ENCODE measurements at regions not wholly inside any gene's neighbourhood (a gene's known extent, or its start where the extent isn't known, plus 50 kb on each side); places are given as distances from the start of the nearest gene placed in this dataset.
A peak's percentile ranks its signal among the peaks of the same experiment; 100 is the strongest.

DNA sequence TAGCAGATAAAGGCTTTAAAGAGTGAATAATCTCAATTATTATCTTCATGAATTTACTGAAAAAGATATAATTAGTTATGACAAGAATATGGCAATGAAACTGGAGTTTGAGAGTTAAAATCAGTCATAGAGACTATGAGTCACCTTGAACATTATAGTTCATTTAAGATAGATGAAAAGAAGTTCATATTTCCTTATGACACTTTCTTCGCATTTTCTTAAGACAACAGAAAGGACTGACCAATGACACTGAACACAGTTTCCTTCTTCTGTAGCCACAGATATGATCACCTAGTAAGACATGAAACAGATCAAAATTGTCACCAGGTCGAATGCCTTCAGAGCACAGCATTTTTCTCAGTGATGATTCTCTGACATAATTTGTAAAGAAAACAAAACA lies 202.1 kb downstream of the KLF12 start:
- TF ChIP-seq, protein P1, sequence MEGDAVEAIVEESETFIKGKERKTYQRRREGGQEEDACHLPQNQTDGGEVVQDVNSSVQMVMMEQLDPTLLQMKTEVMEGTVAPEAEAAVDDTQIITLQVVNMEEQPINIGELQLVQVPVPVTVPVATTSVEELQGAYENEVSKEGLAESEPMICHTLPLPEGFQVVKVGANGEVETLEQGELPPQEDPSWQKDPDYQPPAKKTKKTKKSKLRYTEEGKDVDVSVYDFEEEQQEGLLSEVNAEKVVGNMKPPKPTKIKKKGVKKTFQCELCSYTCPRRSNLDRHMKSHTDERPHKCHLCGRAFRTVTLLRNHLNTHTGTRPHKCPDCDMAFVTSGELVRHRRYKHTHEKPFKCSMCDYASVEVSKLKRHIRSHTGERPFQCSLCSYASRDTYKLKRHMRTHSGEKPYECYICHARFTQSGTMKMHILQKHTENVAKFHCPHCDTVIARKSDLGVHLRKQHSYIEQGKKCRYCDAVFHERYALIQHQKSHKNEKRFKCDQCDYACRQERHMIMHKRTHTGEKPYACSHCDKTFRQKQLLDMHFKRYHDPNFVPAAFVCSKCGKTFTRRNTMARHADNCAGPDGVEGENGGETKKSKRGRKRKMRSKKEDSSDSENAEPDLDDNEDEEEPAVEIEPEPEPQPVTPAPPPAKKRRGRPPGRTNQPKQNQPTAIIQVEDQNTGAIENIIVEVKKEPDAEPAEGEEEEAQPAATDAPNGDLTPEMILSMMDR (IDR thresholded peaks at IDR 0.05; ENCODE audit: low read depth, low read length): no peak
- no peak overlapping the region for H3K4me3 ChIP-seq (ENCODE audit: low read depth, low read length)
- DNase-seq (ENCODE audit: low read depth, low spot score): no peak
- in situ Hi-C loops (cut with HindIII; ENCODE audit: low sequenced_read_pairs): no loop called here

GRCh38 chr13:73929287-73929932 lies 204.8 kb downstream of the KLF12 start:
- DNase-seq (ENCODE audit: low read depth, low spot score): no peak
- in situ Hi-C loops (cut with HindIII; ENCODE audit: low sequenced_read_pairs): no loop called here
- H3K4me3 ChIP-seq (ENCODE audit: low read depth, low read length): no peak overlapping the region
- TF ChIP-seq, protein P1 (IDR thresholded peaks at IDR 0.05; ENCODE audit: low read depth, low read length): no peak

DNA sequence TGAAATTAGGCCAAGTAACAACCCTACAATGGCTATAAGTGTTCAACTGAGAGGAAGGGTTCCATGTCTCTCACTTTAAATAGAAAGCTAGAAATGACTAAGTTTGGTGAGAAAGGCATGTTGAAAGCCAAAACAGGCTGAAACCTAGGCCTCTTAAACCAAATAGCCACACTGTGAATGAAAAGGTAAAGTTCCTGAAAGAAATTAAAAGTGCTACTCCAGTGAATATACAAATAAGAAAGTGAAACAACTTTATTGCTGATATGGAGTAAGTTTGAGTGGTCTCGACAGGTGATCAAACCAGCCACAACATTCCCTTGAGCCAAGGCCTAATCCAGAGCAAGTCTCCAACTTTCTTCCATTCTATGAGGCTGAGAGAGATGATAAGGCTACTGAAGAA lies 209.6 kb downstream of the KLF12 start:
- H3K4me3 ChIP-seq (ENCODE audit: low read depth, low read length): no peak overlapping the region
- DNase-seq (ENCODE audit: low read depth, low spot score): no peak
- in situ Hi-C loops (cut with HindIII; ENCODE audit: low sequenced_read_pairs): no loop called here
- TF ChIP-seq, protein P1 (IDR thresholded peaks at IDR 0.05; ENCODE audit: low read depth, low read length): no peak

GRCh38 chr13:73922493-73923393 lies 211.5 kb downstream of the KLF12 start:
- H3K4me3 ChIP-seq (ENCODE audit: low read depth, low read length): no peak overlapping the region
- TF ChIP-seq, protein P1 (IDR thresholded peaks at IDR 0.05; ENCODE audit: low read depth, low read length): no peak
- peak; percentile 39 for DNase-seq (ENCODE audit: low read depth, low spot score)
- in situ Hi-C loops (cut with HindIII; ENCODE audit: low sequenced_read_pairs): no loop called here

DNA sequence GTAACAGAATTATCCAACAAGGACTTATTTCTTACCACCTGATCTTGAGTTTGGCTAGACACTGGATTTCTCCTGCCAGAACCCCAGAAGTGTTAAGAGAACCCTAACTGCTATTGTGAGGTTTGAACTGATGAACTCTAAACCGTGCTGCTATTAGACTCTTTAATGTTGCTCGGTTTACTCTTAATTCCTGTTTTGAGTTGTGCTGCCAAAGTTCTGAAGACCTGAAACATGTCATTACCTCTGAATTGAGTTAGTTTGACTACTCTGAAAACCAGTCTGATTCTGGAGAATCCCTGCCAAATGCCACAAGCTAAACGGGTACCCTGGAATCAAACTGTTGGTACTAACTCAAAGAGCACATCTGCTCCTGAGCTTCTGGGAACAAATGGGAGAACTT lies 215.5 kb downstream of the KLF12 start:
- no peak overlapping the region for H3K4me3 ChIP-seq (ENCODE audit: low read depth, low read length)
- in situ Hi-C loops (cut with HindIII; ENCODE audit: low sequenced_read_pairs): no loop called here
- TF ChIP-seq, protein P1 (IDR thresholded peaks at IDR 0.05; ENCODE audit: low read depth, low read length): no peak
- DNase-seq (ENCODE audit: low read depth, low spot score): no peak

GRCh38 chr13:73913751-73914518 lies 220.3 kb downstream of the KLF12 start:
- peak; percentile 13 for DNase-seq (ENCODE audit: low read depth, low spot score)
- H3K4me3 ChIP-seq (ENCODE audit: low read depth, low read length): no peak overlapping the region
- TF ChIP-seq, protein P1 (IDR thresholded peaks at IDR 0.05; ENCODE audit: low read depth, low read length): no peak
- in situ Hi-C loops (cut with HindIII; ENCODE audit: low sequenced_read_pairs): no loop called here
